ENCODE measurements at regions not wholly inside any gene's neighbourhood (a gene's known extent, or its start where the extent isn't known, plus 50 kb on each side); places are given as distances from the start of the nearest gene placed in this dataset.

- Histone ChIP-seq H3K14ac (ENCODE audit: insufficient read depth, low read length) (no peak overlapping the region), H2BK120ac (ENCODE audit: low read depth, low read length, poor library complexity, severe bottlenecking) (no peak overlapping the region), H3K23me2 (ENCODE audit: insufficient read length, low read depth, low read length, poor library complexity, severe bottlenecking) (no peaks in the 10 kb centered on the region), H3T11ph (ENCODE audit: low read length) (no peak overlapping the region), H3K79me1 (ENCODE audit: insufficient read depth, low read depth, low read length, poor library complexity, severe bottlenecking) (no peaks in the 10 kb centered on the region), H3K27me3 (ENCODE audit: insufficient read depth, low read length) (no peaks in the 10 kb centered on the region), H3K9ac (ENCODE audit: extremely low read depth, insufficient read length, low read length) (no peak overlapping the region), H3K4ac (ENCODE audit: low read depth, low read length) (no peak overlapping the region), H3K79me2 (ENCODE audit: insufficient read depth, low read length) (no peaks in the 10 kb centered on the region; the same call in 1 of the 2 replicates), H3K18ac (ENCODE audit: insufficient read length, low read depth, low read length) (no peak overlapping the region), H4K8ac (replicated peaks; ENCODE audit: insufficient read length, low read depth, low read length) (no peak overlapping the region), H2BK20ac (ENCODE audit: low read depth, low read length, poor library complexity, severe bottlenecking) (no peak overlapping the region), H2AFZ (ENCODE audit: low read length) (no peak overlapping the region), H4K5ac (ENCODE audit: insufficient read length, low read depth, low read length) (no peak overlapping the region), H4K91ac (ENCODE audit: insufficient read length, low read depth, low read length) (no peak overlapping the region), H3K23ac (ENCODE audit: insufficient read length, low read depth, low read length) (no peak overlapping the region), H3K4me1 (ENCODE audit: insufficient read depth, low read length) (peaks cover 2% of the 10 kb centered on the region; the same call in 1 of the 2 replicates), H3K4me2 (ENCODE audit: insufficient read depth, insufficient read length, low read length) (no peak overlapping the region), H3K9me3 (ENCODE audit: control insufficient read depth, low read depth, low read length) (no peaks in the 10 kb centered on the region), H2BK12ac (ENCODE audit: insufficient read length, low read depth, low read length) (no peak overlapping the region), H2AK5ac (ENCODE audit: insufficient read length, low read length) (no peak overlapping the region), H2BK5ac (ENCODE audit: insufficient read length, low read length) (no peak overlapping the region), H4K20me1 (ENCODE audit: control insufficient read depth, insufficient read depth, insufficient read length) (no peaks in the 10 kb centered on the region), H3K27ac (ENCODE audit: insufficient read length, low read depth, low read length) (no peak overlapping the region), H3K56ac (ENCODE audit: insufficient read length, low read depth, low read length) (no peak overlapping the region), H2BK15ac (ENCODE audit: low read depth, low read length) (no peak overlapping the region)
- Mint-ChIP-seq H3K4me1 (peaks cover 13 to 16% of the 10 kb centered on the region in 2 experiments), H3K36me3 (ENCODE audit: insufficient read depth in 1 of 3, low read depth in 3 of 3) (peaks cover 3 to 24% (median 8%) of the 10 kb centered on the region in 3 experiments), H3K4me3 (no peak overlapping the region), H3K9me3 (peaks cover 6 to 12% of the 10 kb centered on the region in 2 experiments; a peak in 3 of 5 replicates), H3K27me3 (ENCODE audit: low read depth) (peaks cover 3% of the 10 kb centered on the region; the same call in 1 of the 2 replicates), H3K27ac (no peak overlapping the region)
- DNase-seq = no peak
- TF ChIP-seq CTCF (conservative IDR thresholded peaks at IDR 0.05) = no peak
- no CpG with 5 or more reads among the region's 3 CpGs for WGBS (ENCODE audit: extremely low coverage, insufficient read length, low lambda C conversion rate)
These were observed 155.9 kb downstream of the AASDH start for GRCh38 chr4:56231410-56231809.

All from H9 (cell line).